CD14-positive monocyte (primary cell): ENCODE measurements at regions not wholly inside any gene's neighbourhood (a gene's known extent, or its start where the extent isn't known, plus 50 kb on each side); places are given as distances from the start of the nearest gene placed in this dataset.
A peak's percentile ranks its signal among the peaks of the same experiment; 100 is the strongest.

Experiments used
- DNase-seq, 3 donors: peaks; one replicate each; pipeline ENCODE4 v3.0.0-alpha.2; 2011 to 2022
- H2AFZ ChIP-seq: 2 replicates; pipeline ENCODE4 v1.6.0; 2012; ENCODE audit warnings: mild to moderate bottlenecking, low read depth, low read length, inconsistent platforms; ENCODE audit not compliant: insufficient read depth, poor library complexity, severe bottlenecking
- H3K27ac ChIP-seq, 2 donors: 1 replicate in 1 of 2; 2 replicates in 1 of 2; pipeline ENCODE4 v1.5.1; 2012 to 2013; ENCODE audit warnings: low read length in 2 of 2, control low read depth in 1 of 2, inconsistent platforms in 1 of 2, low read depth in 1 of 2, mild to moderate bottlenecking in 1 of 2
- H3K27me3 ChIP-seq, 2 donors: one replicate each; pipeline versions ENCODE4 v1.6.0 to v1.6.1; 2011 to 2013; ENCODE audit warnings: low read length in 2 of 2; ENCODE audit not compliant: control insufficient read depth in 2 of 2, insufficient read depth in 2 of 2
- H3K36me3 ChIP-seq, 2 donors: replicated peaks in 1 of 2; 1 replicate in 1 of 2; 2 replicates in 1 of 2; pipeline versions ENCODE4 v1.5.1 to v1.6.1; 2012 to 2013; ENCODE audit warnings: low read length in 2 of 2, control low read depth in 1 of 2, inconsistent platforms in 1 of 2, mild to moderate bottlenecking in 1 of 2; ENCODE audit not compliant: insufficient read depth in 2 of 2, control insufficient read depth in 1 of 2
- H3K4me1 ChIP-seq, 2 donors: 1 replicate in 1 of 2; 2 replicates in 1 of 2; pipeline versions ENCODE4 v1.5.1 to v1.6.1; 2012 to 2013; ENCODE audit warnings: low read length in 2 of 2, control low read depth in 1 of 2, inconsistent platforms in 1 of 2, mild to moderate bottlenecking in 1 of 2, moderate library complexity in 1 of 2; ENCODE audit not compliant: insufficient read depth in 2 of 2, control insufficient read depth in 1 of 2
- H3K4me2 ChIP-seq: replicated peaks from 2 replicates; pipeline ENCODE3; 2012; ENCODE audit warnings: low read length, moderate library complexity, mild to moderate bottlenecking; ENCODE audit not compliant: poor library complexity, severe bottlenecking; ENCODE audit errors: extremely low read depth
- H3K4me3 ChIP-seq, 3 experiments: fragments of 200-600 bp in 1 of 3; sonication (generic) in 1 of 3; replicated peaks in 1 of 3; 1 replicate in 2 of 3; 2 replicates in 1 of 3; pipeline ENCODE4 v1.5.1; 2011 to 2013; ENCODE audit warnings: low read length in 3 of 3, mild to moderate bottlenecking in 3 of 3, control low read depth in 2 of 3, low read depth in 2 of 3, inconsistent platforms in 1 of 3, moderate library complexity in 1 of 3
- H3K79me2 ChIP-seq: 2 replicates; pipeline ENCODE4 v1.6.0; 2012; ENCODE audit warnings: mild to moderate bottlenecking, control low read depth, inconsistent platforms, low read length, moderate library complexity; ENCODE audit not compliant: insufficient read depth
- H3K9ac ChIP-seq: 2 replicates; pipeline ENCODE4 v1.6.0; 2017; ENCODE audit warnings: low read length, mild to moderate bottlenecking; ENCODE audit not compliant: insufficient read depth, poor library complexity, severe bottlenecking
- H3K9me3 ChIP-seq, 2 donors: replicated peaks in 1 of 2; 1 replicate in 1 of 2; 2 replicates in 1 of 2; pipeline versions ENCODE4 v1.5.1 to v1.6.1; 2012 to 2013; ENCODE audit warnings: low read length in 2 of 2, control low read depth in 1 of 2; ENCODE audit not compliant: control insufficient read depth in 1 of 2, insufficient read depth in 1 of 2
- H4K20me1 ChIP-seq: 2 replicates; pipeline ENCODE4 v1.6.0; 2012; ENCODE audit warnings: mild to moderate bottlenecking, low read length, control low read depth, moderate library complexity; ENCODE audit not compliant: insufficient read depth
- H3K27ac Mint-ChIP-seq, 7 donors: one replicate each; pipeline ENCODE4 v1.8.0; 2020; ENCODE audit warnings: mild to moderate bottlenecking in 7 of 7, mixed read lengths in 7 of 7, moderate library complexity in 6 of 7, inconsistent platforms in 2 of 7
- H3K27me3 Mint-ChIP-seq, 3 donors: one replicate each; pipeline ENCODE4 v1.8.0; 2021 to 2022; ENCODE audit warnings: low read depth in 3 of 3, mild to moderate bottlenecking in 3 of 3, mixed read lengths in 3 of 3, moderate library complexity in 3 of 3, inconsistent platforms in 1 of 3
- H3K36me3 Mint-ChIP-seq, 2 donors: one replicate each; pipeline ENCODE4 v1.8.0; 2020; ENCODE audit warnings: mixed read lengths in 2 of 2, inconsistent platforms in 1 of 2, mild to moderate bottlenecking in 1 of 2
- H3K4me1 Mint-ChIP-seq: one replicate; pipeline ENCODE4 v1.8.0; 2020; ENCODE audit warnings: mild to moderate bottlenecking, mixed read lengths
- H3K4me3 Mint-ChIP-seq, 2 donors: one replicate each; pipeline ENCODE4 v1.8.0; 2020; ENCODE audit warnings: mild to moderate bottlenecking in 2 of 2, mixed read lengths in 2 of 2, moderate library complexity in 1 of 2
- H3K9me3 Mint-ChIP-seq, 7 donors: one replicate each; pipeline ENCODE4 v1.8.0; 2020 to 2022; ENCODE audit warnings: mixed read lengths in 7 of 7, mild to moderate bottlenecking in 6 of 7, moderate library complexity in 6 of 7, inconsistent platforms in 2 of 7
- WGBS: methylation state at CpG from one replicate; pipeline ENCODE4 v1.1.5; 2013; ENCODE audit warnings: missing lambda C conversion rate; ENCODE audit not compliant: insufficient coverage; 5-methylcytosine and 5-hydroxymethylcytosine counted together
- intact Hi-C, 2 donors: fragments of 100-400 bp; cut with micrococcal nuclease; formaldehyde crosslinking; loops; one replicate each; pipeline versions ENCODE4 v1.15.0 to v1.15.1; 2023
- TF ChIP-seq, protein P1 (sequence below): fragments of 200-600 bp; IDR thresholded peaks from one replicate; pipeline ENCODE4 v1.8.0; 2022; ENCODE audit warnings: antibody characterized with exemption, mild to moderate bottlenecking

DNA sequence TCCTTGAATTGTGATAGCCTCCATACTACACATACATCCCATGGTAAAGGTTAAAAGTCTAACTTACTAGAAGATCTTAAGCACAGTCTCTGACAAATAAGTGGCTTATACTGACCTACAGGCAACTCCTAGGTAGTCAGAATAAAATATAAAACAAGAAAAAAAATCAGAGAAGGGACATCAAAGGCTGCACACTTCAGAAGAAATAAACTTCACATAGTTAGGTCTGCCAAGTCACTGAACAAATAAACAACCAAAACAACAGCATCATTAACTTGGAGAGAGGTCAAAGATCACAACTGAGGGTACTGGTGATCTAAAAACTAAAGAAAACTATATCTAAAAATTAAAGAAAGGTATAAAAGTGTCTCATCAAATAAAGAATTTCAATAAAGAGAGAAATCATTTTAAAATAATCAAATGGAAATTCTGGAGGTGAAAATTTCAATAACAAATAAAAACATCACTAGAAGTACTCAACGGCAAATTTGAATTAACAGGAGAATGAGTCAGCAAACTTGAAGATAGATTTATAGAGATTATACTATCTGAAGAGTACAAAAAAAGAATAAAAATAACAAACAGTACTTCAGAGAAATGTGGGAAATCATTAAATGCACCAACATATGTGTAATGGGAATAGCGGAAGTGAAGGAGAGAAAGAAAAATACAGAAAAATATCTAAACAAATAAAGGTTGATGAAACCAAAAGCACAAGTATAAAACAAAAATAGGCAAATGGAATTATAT is 88.0 kb upstream of the UST start:
- H3K27ac ChIP-seq = no peak overlapping the region
- no peak overlapping the region for H3K4me3 ChIP-seq
- no peak for DNase-seq
- TF ChIP-seq, protein P1, sequence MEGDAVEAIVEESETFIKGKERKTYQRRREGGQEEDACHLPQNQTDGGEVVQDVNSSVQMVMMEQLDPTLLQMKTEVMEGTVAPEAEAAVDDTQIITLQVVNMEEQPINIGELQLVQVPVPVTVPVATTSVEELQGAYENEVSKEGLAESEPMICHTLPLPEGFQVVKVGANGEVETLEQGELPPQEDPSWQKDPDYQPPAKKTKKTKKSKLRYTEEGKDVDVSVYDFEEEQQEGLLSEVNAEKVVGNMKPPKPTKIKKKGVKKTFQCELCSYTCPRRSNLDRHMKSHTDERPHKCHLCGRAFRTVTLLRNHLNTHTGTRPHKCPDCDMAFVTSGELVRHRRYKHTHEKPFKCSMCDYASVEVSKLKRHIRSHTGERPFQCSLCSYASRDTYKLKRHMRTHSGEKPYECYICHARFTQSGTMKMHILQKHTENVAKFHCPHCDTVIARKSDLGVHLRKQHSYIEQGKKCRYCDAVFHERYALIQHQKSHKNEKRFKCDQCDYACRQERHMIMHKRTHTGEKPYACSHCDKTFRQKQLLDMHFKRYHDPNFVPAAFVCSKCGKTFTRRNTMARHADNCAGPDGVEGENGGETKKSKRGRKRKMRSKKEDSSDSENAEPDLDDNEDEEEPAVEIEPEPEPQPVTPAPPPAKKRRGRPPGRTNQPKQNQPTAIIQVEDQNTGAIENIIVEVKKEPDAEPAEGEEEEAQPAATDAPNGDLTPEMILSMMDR = no peak
- peaks cover 0 to 2% (median 0%) of the 10 kb centered on the region in 3 donors for H3K27me3 Mint-ChIP-seq
- WGBS = no CpG with 5 or more reads among the region's 2 CpGs
- no peaks in the 10 kb centered on the region for H4K20me1 ChIP-seq
- H3K4me3 Mint-ChIP-seq = no peak overlapping the region
- no peaks in the 10 kb centered on the region for H3K79me2 ChIP-seq
- peaks cover 6 to 12% (median 9%) of the 10 kb centered on the region in 7 donors for H3K9me3 Mint-ChIP-seq
- H3K9me3 ChIP-seq = peaks cover 0 to 5% of the 10 kb centered on the region in 2 donors
- H3K27me3 ChIP-seq = no peaks in the 10 kb centered on the region
- no peaks in the 10 kb centered on the region for H3K36me3 ChIP-seq
- H3K36me3 Mint-ChIP-seq = peaks cover 0 to 7% of the 10 kb centered on the region in 2 donors
- peaks cover 20% of the 10 kb centered on the region for H3K4me1 Mint-ChIP-seq
- H3K4me2 ChIP-seq = no peak overlapping the region
- H2AFZ ChIP-seq = no peak overlapping the region
- H3K4me1 ChIP-seq = peaks cover 19 to 20% of the 10 kb centered on the region in 2 donors
- no peak overlapping the region for H3K9ac ChIP-seq
- intact Hi-C loops = loop anchor here in 1 of 2 donors (2.0 kb wide), 1 partner anchor 16 kb away; no protein-coding TSS in a partner anchor
- H3K27ac Mint-ChIP-seq = peak overlapping the region in 3 of 7 donors; percentile 20 to 56 (median 21)

DNA sequence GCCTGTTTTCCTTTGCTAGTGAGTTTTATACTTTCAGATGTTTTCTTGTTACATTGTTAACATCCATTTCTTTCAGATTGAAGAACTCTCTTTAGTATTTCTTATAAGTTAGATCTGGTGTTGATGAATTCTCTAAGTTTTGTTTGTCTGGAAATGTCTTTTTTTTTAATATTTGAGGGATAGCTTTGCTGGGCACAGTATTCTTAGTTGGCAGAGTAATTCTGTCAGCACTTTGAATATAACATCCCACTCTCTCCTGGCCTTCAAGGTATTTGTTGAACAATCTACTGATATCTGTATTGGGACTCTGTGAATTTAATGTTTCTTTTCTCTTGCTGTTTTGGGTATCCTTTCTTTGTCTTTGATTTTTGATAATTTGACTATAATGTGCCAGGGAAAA is 79.4 kb upstream of the UST start:
- H3K79me2 ChIP-seq = no peaks in the 10 kb centered on the region
- H3K4me2 ChIP-seq = no peak overlapping the region
- H3K4me1 ChIP-seq = no peaks in the 10 kb centered on the region
- H3K9ac ChIP-seq = no peak overlapping the region
- H3K27me3 ChIP-seq = no peaks in the 10 kb centered on the region
- TF ChIP-seq, protein P1 = no peak
- Mint-ChIP-seq H3K4me3 (no peak overlapping the region), H3K27me3 (peaks cover 0 to 5% (median 2%) of the 10 kb centered on the region in 3 donors), H3K36me3 (peaks cover 0 to 4% of the 10 kb centered on the region in 2 donors), H3K9me3 (peaks cover 44 to 74% (median 66%) of the 10 kb centered on the region in 7 donors), H3K4me1 (peaks cover 2% of the 10 kb centered on the region), H3K27ac (no peak overlapping the region)
- peaks cover 26 to 48% of the 10 kb centered on the region in 2 donors for H3K9me3 ChIP-seq
- no peaks in the 10 kb centered on the region for H3K36me3 ChIP-seq
- no peak overlapping the region for H3K4me3 ChIP-seq
- no peak overlapping the region for H3K27ac ChIP-seq
- intact Hi-C loops = no loop called here
- no peaks in the 10 kb centered on the region for H4K20me1 ChIP-seq
- no peak overlapping the region for H2AFZ ChIP-seq
- DNase-seq = no peak
